ENCODE measurements at regions not wholly inside any gene's neighbourhood (a gene's known extent, or its start where the extent isn't known, plus 50 kb on each side); places are given as distances from the start of the nearest gene placed in this dataset.

GRCh38 chr17:83019376-83019775 is 60.0 kb upstream of the METRNL start:
- no peak for TF ChIP-seq POLR2A (IDR thresholded peaks at IDR 0.05)
- TF ChIP-seq, protein P1, sequence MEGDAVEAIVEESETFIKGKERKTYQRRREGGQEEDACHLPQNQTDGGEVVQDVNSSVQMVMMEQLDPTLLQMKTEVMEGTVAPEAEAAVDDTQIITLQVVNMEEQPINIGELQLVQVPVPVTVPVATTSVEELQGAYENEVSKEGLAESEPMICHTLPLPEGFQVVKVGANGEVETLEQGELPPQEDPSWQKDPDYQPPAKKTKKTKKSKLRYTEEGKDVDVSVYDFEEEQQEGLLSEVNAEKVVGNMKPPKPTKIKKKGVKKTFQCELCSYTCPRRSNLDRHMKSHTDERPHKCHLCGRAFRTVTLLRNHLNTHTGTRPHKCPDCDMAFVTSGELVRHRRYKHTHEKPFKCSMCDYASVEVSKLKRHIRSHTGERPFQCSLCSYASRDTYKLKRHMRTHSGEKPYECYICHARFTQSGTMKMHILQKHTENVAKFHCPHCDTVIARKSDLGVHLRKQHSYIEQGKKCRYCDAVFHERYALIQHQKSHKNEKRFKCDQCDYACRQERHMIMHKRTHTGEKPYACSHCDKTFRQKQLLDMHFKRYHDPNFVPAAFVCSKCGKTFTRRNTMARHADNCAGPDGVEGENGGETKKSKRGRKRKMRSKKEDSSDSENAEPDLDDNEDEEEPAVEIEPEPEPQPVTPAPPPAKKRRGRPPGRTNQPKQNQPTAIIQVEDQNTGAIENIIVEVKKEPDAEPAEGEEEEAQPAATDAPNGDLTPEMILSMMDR (IDR thresholded peaks at IDR 0.05 in 4 of 5, conservative IDR thresholded peaks at IDR 0.05 in 1 of 5): no peak
